GM12874 (cell line): ENCODE measurements at regions not wholly inside any gene's neighbourhood (a gene's known extent, or its start where the extent isn't known, plus 50 kb on each side); places are given as distances from the start of the nearest gene placed in this dataset.

Experiments
- TF ChIP-seq, protein P1 (sequence below): IDR thresholded peaks from 2 replicates; pipeline ENCODE4 v1.5.1; 2011; ENCODE audit warnings: low read depth, mild to moderate bottlenecking, control low read depth, low read length, moderate library complexity; ENCODE audit not compliant: insufficient read depth

DNA sequence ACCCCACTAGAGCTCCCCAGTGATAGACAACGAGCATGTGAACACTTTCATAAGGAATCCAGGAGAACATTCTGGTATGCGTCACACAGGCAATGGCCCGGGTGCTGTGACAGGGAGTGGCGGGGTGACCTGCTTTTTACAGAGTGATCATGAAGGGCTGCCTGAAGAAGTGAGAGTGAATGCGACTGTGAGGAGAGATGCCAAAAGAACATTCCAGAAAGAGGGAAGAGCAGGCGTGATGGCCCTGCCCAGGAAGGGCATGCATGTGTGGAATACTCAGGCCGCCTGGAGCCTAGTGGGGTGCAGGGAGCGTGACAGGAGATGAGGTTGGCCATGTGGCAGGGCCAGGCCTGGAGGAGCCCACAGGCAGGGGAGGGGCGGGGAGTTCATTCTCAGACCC is 53.8 kb downstream of the FZD10 start:
- TF ChIP-seq, protein P1, sequence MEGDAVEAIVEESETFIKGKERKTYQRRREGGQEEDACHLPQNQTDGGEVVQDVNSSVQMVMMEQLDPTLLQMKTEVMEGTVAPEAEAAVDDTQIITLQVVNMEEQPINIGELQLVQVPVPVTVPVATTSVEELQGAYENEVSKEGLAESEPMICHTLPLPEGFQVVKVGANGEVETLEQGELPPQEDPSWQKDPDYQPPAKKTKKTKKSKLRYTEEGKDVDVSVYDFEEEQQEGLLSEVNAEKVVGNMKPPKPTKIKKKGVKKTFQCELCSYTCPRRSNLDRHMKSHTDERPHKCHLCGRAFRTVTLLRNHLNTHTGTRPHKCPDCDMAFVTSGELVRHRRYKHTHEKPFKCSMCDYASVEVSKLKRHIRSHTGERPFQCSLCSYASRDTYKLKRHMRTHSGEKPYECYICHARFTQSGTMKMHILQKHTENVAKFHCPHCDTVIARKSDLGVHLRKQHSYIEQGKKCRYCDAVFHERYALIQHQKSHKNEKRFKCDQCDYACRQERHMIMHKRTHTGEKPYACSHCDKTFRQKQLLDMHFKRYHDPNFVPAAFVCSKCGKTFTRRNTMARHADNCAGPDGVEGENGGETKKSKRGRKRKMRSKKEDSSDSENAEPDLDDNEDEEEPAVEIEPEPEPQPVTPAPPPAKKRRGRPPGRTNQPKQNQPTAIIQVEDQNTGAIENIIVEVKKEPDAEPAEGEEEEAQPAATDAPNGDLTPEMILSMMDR: no peak

DNA sequence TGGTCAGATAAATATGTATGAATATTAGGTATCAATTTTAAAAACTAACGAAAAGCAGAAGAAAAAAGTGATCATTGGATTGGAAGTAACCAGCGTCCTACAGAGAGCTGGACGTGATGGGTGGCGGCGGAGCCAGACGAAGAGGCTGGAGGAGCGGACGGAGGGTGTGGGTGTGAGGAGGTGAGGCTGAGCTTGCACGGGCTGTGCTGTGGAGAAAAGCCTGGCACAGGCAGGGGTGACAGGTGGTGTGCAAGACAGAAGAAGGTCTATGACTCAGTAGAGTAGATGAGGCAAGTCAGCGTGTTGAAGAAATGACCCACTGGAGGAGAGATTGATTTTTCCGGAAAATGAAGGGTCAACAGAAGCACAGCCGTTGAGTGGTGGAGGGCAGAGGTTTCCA is 56.4 kb downstream of the FZD10 start:
- TF ChIP-seq, protein P1: no peak

DNA sequence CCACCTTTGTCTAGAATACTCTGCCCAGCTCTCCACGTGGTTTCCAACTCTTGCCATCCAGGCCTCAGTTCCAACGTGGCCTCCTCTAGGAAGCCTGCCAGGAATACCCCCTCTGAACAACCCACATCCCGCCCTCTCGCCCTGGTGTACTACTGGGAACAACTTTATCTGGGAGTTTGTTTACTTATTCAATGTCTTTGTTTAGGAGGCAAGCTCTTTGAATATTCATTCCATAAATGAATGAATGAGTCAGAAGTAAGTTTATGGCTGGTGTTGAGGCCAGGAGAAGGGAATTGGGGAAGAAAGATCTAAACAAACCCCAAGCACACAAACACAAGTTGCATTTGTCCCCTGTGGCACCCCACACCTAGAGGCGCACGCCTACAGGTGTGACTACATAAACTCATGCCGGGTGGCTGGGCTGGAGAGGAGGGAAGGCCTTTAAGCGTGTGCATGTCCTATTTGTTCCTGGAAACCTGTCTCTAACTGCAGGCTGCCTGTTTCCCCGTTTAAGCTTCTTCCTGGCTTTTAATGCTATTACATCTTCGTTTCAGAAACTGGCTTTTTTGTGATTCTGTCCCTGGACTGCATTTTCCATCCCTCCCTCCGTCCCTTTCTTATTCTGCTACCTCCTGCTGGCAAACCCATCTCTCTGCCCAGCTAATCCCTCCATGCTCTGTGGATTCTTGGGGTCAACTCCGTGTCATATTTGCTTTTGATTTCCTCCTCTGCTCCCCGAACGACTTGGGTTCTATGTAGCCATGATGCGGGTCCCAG is 57.9 kb downstream of the FZD10 start:
- TF ChIP-seq, protein P1: no peak

DNA sequence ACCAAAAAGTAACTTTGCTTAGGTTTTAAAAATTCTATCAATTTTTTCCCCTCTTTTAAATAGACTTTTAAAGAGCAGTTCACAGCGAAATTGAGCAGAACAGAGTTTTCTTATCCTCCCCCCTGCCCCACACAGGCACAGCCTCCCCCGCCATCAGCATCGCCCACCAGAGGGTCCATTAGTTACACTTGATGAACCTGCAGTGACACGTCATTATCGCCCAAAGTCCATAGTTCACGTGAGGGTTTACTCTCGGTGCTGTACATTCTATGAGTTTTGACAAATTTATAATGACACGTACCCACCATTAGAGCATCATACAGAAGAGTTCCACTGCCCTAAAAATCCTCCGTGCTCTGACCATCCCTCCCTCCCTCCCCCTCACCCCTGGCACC is 58.4 kb downstream of the FZD10 start:
- TF ChIP-seq, protein P1: no peak

DNA sequence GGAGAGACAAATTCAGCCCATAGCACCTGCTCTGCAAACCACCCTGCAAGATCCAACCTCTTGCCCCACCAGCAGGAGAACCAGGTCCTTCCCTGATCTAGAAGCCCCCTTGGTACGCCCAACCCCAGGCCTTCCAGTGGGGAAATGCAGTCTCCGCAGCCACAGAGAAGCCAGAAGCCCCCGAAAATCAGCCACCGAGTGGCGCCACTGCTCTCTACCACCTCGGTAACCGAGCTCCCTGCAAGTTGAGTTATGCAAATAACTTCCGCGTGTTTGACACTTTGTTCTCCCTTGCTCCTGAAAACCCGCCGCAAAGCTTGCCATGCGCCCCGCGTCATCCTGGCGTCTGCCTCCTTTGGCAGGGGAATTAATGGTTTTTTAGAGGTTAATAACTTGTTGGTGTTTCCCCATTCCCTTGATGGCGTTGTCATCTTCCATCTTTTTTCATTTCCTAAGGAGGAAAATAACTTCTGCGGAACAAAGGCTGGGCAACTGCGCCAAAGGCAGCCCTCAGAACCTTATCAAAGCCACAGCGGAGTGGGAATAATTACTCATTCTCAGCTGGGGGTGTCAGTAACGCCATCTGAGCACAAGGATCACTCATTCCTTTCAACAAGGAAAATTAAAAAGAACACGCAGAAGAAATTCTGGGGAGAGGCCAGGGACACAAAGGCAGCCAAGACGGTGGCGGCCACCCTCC is 60.4 kb downstream of the FZD10 start:
- TF ChIP-seq, protein P1: no peak

DNA sequence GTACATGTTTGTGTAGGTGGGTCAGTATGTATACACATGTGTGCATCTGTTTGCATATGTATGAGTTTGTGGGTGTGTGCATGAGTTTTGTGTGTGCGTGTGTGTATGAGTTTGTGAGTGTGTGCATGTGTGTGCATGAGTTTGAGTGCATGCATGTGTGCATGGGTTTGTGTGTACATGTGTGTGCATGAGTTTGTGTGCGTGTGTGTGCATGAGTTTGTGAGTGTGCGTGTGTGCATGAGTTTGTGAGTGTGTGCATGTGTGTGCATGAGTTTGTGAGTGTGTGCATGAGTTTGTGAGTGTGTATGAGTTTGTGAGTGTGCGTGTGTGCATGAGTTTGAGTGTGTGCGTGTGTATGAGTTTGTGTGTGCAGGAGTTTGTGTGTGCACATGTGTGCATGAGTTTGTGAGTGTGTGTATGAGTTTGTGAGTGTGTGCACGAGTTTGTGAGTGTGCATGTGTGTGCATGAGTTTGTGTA is 61.5 kb downstream of the FZD10 start:
- TF ChIP-seq, protein P1: no peak

DNA sequence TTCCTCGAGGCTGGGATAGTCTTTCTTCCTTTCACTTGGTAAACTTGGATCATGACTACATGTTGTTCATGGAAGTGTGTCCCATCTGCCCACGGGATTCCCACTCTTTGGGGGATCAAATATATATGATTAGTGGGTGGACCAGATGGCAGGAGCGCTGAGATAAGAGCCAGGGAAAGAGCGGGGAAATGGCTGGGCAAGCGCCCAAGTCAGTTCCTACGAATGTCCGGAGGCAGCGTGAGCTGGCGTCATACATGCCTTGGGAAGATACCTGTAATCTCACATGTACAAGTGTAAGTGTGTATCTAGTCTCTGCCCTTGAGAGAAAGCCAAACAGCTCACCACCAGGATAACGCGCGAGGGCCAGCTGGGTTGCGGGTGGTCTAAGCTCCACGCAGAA is 62.3 kb downstream of the FZD10 start:
- TF ChIP-seq, protein P1: no peak
